GM12891 (cell line): ENCODE measurements at regions not wholly inside any gene's neighbourhood (a gene's known extent, or its start where the extent isn't known, plus 50 kb on each side); places are given as distances from the start of the nearest gene placed in this dataset.

ENCODE experiments used
- PAX5 ChIP-seq: IDR thresholded peaks from 2 replicates; pipeline ENCODE4 v1.6.1; 2011; ENCODE audit warnings: low read length, moderate library complexity, mild to moderate bottlenecking; ENCODE audit not compliant: insufficient read depth, severe bottlenecking
- POLR2A ChIP-seq: IDR thresholded peaks from 2 replicates; pipeline ENCODE4 v1.6.1; 2011; ENCODE audit warnings: low read depth, low read length, control low read depth
- POLR2AphosphoS5 ChIP-seq: IDR thresholded peaks from 2 replicates; pipeline ENCODE4 v1.6.1; 2011; ENCODE audit warnings: low read depth, low read length, control low read depth
- SPI1 ChIP-seq: IDR thresholded peaks from 2 replicates; pipeline ENCODE4 v1.6.1; 2011; ENCODE audit warnings: low read depth, low read length, control low read depth

DNA sequence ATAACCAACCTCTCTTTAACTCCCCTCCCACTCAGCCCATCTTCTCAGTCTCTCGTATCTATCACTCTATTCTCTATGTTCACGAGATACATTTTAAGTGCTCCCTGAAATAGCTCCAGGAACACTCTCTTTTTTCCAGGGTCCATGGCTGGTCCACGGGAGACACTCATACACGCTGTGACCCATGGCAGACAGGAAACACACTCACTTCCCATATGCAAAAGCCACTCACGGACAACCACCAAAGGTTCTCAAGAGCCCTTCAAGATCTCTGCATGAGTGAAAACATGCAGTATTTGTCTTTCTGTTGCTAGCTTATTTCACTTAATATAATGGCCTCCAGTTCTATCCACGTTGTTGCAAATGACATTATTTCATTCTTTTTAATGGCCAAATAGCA lies 71.4 kb upstream of the PCSK2 start:
- TF ChIP-seq POLR2AphosphoS5 = no peak
- TF ChIP-seq PAX5 = no peak
- TF ChIP-seq POLR2A = no peak
- TF ChIP-seq SPI1 = no peak
